ENCODE measurements at regions not wholly inside any gene's neighbourhood (a gene's known extent, or its start where the extent isn't known, plus 50 kb on each side); places are given as distances from the start of the nearest gene placed in this dataset.

DNA sequence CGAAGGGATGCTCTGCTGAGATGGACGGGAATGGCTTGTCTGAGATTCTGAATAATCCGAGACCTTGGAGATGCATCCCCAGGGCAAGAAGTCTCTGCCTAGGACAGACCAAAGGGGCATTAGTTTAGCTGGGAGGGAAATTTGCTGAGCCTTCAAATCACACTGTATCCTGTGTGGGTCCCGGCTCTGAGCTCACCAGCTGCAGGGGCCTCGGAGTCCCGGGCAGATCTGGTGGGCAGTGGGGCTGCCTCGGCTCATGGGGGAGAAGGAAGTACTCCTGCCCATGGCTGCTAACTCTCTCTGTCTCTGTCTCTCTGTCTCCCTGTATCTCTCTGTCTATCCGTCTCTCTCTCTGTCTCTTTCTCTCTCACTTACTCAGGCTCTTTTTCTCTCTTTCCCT lies 522.4 kb downstream of the TBC1D22A start:
- Histone ChIP-seq H3K27me3 (ENCODE audit: control insufficient read depth, low read length) (no peaks in the 10 kb centered on the region), H3K4me1 (ENCODE audit: control insufficient read depth, low read length) (no peaks in the 10 kb centered on the region), H3K4me2 (ENCODE audit: low read length) (no peak overlapping the region), H3K79me2 (ENCODE audit: control insufficient read depth, low read length) (no peaks in the 10 kb centered on the region), H3K36me3 (ENCODE audit: control insufficient read depth, low read length) (no peaks in the 10 kb centered on the region), H3F3A (ENCODE audit: control insufficient read depth, insufficient read depth) (no peaks in the 10 kb centered on the region), H3K27ac (ENCODE audit: low read depth, low read length) (no peak overlapping the region), H3K4me3 (ENCODE audit: low read length) (no peak overlapping the region), H3K9me2 (replicated peaks; ENCODE audit: control insufficient read depth, low read length) (no peaks in the 10 kb centered on the region), H3K9me3 (ENCODE audit: control insufficient read depth, insufficient read depth, low read length) (no peaks in the 10 kb centered on the region), H4K20me1 (ENCODE audit: control insufficient read depth, insufficient read depth, low read depth, low read length) (no peaks in the 10 kb centered on the region)
- TF ChIP-seq EZH2phosphoT487 (IDR thresholded peaks at IDR 0.05; ENCODE audit: borderline replicate concordance, low read length): no peak
- TF ChIP-seq, protein P1, sequence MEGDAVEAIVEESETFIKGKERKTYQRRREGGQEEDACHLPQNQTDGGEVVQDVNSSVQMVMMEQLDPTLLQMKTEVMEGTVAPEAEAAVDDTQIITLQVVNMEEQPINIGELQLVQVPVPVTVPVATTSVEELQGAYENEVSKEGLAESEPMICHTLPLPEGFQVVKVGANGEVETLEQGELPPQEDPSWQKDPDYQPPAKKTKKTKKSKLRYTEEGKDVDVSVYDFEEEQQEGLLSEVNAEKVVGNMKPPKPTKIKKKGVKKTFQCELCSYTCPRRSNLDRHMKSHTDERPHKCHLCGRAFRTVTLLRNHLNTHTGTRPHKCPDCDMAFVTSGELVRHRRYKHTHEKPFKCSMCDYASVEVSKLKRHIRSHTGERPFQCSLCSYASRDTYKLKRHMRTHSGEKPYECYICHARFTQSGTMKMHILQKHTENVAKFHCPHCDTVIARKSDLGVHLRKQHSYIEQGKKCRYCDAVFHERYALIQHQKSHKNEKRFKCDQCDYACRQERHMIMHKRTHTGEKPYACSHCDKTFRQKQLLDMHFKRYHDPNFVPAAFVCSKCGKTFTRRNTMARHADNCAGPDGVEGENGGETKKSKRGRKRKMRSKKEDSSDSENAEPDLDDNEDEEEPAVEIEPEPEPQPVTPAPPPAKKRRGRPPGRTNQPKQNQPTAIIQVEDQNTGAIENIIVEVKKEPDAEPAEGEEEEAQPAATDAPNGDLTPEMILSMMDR (IDR thresholded peaks at IDR 0.05; ENCODE audit: low read depth, low read length, poor library complexity, severe bottlenecking): no peak

DNA sequence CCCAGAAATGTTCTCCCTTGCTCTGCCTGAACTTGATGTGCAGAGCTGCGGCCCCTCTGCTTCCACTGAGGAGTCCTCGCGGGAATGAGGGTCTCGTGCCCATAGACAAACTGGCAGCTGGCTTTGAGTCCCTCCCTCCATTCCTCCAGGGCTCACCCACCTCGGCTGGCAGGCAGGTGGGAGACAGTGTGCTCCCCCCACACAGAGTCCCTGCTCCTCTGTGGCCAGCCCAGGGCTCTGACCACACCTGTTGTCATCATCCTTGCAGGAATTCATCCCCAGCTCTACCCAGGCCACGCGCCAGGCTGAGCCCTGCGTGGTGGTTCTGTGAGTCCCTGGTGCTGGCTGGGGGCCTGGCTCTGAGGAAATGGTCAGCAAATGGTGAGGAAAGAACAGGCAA lies 521.9 kb downstream of the TBC1D22A start:
- Histone ChIP-seq H3K9me2 (replicated peaks; ENCODE audit: control insufficient read depth, low read length) (no peaks in the 10 kb centered on the region), H3K4me3 (ENCODE audit: low read length) (no peak overlapping the region), H3K27ac (ENCODE audit: low read depth, low read length) (no peak overlapping the region), H3K4me1 (ENCODE audit: control insufficient read depth, low read length) (no peaks in the 10 kb centered on the region), H3K4me2 (ENCODE audit: low read length) (no peak overlapping the region), H3K9me3 (ENCODE audit: control insufficient read depth, insufficient read depth, low read length) (no peaks in the 10 kb centered on the region), H3K27me3 (ENCODE audit: control insufficient read depth, low read length) (no peaks in the 10 kb centered on the region), H4K20me1 (ENCODE audit: control insufficient read depth, insufficient read depth, low read depth, low read length) (no peaks in the 10 kb centered on the region), H3K79me2 (ENCODE audit: control insufficient read depth, low read length) (no peaks in the 10 kb centered on the region), H3F3A (ENCODE audit: control insufficient read depth, insufficient read depth) (no peaks in the 10 kb centered on the region), H3K36me3 (ENCODE audit: control insufficient read depth, low read length) (no peaks in the 10 kb centered on the region)
- TF ChIP-seq, protein P1 (IDR thresholded peaks at IDR 0.05; ENCODE audit: low read depth, low read length, poor library complexity, severe bottlenecking): no peak
- no peak for TF ChIP-seq EZH2phosphoT487 (IDR thresholded peaks at IDR 0.05; ENCODE audit: borderline replicate concordance, low read length)

DNA sequence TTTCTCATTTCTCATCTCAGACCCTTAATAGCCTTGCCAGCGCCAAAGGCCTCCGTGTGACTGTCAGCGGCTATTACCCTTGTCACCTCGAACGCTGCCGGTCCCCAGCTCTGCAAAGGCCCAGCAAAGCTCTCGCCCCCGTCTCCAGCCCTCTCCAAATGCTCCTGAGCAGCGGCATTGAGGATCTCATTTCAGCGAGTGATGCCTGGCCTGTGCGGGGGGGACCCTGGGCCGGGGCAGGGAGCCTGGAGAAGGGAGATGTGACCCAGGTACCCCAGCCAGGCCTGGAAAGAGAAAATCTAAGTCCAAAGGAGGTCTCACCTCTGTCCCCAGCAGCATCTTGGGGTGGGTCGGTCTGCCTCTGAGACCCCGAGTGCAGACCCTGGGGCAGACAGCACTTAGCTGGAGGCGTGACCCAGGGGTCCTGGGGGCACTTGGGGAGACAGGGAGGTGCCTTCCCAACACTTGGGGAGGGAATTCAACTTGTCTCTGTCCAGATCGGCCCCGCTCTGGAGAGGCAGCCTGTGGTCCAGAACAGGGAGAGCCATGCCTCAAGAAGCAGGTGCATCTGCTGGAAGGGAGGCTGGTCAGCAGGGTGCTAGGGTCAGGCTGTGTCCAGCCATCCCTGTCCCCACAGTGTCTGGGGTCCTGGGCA lies 521.3 kb downstream of the TBC1D22A start:
- no peak overlapping the region for H3K4me2 ChIP-seq (ENCODE audit: low read length)
- H3K4me3 ChIP-seq (ENCODE audit: low read length): no peak overlapping the region
- no peak for TF ChIP-seq EZH2phosphoT487 (IDR thresholded peaks at IDR 0.05; ENCODE audit: borderline replicate concordance, low read length)
- TF ChIP-seq, protein P1 (IDR thresholded peaks at IDR 0.05; ENCODE audit: low read depth, low read length, poor library complexity, severe bottlenecking): no peak
- H4K20me1 ChIP-seq (ENCODE audit: control insufficient read depth, insufficient read depth, low read depth, low read length): no peaks in the 10 kb centered on the region
- no peaks in the 10 kb centered on the region for H3K9me2 ChIP-seq (replicated peaks; ENCODE audit: control insufficient read depth, low read length)
- no peaks in the 10 kb centered on the region for H3K4me1 ChIP-seq (ENCODE audit: control insufficient read depth, low read length)
- no peaks in the 10 kb centered on the region for H3K9me3 ChIP-seq (ENCODE audit: control insufficient read depth, insufficient read depth, low read length)
- H3K27me3 ChIP-seq (ENCODE audit: control insufficient read depth, low read length): no peaks in the 10 kb centered on the region
- no peaks in the 10 kb centered on the region for H3K36me3 ChIP-seq (ENCODE audit: control insufficient read depth, low read length)
- H3K79me2 ChIP-seq (ENCODE audit: control insufficient read depth, low read length): no peaks in the 10 kb centered on the region
- H3F3A ChIP-seq (ENCODE audit: control insufficient read depth, insufficient read depth): no peaks in the 10 kb centered on the region
- no peak overlapping the region for H3K27ac ChIP-seq (ENCODE audit: low read depth, low read length)
